ENCODE measurements at regions not wholly inside any gene's neighbourhood (a gene's known extent, or its start where the extent isn't known, plus 50 kb on each side); places are given as distances from the start of the nearest gene placed in this dataset.
"Not testable (repeated sequence)": the region's sequence is repeated elsewhere in the genome, so short reads cannot be mapped to it uniquely, and the experiment has no call there.

- H3K27me3 ChIP-seq = no peaks in the 10 kb centered on the region
- no peaks in the 10 kb centered on the region for H3K4me1 ChIP-seq
- DNase-seq = no peak
- TF ChIP-seq POLR2A (IDR thresholded peaks at IDR 0.05) = no peak
- no peak for TF ChIP-seq POLR2AphosphoS5 (IDR thresholded peaks at IDR 0.05)
- no peak for TF ChIP-seq CTCF (IDR thresholded peaks at IDR 0.05)
- TF ChIP-seq EP300 (IDR thresholded peaks at IDR 0.05) = no peak
- WGBS, 2 donors = 47 to 58% methylated on average over 1 of the region's 1 CpG
- no peaks in the 10 kb centered on the region for H3K9me3 ChIP-seq
- H3K4me3 ChIP-seq = no peak overlapping the region
- no peak overlapping the region for H3K27ac ChIP-seq
- H3K36me3 ChIP-seq = no peaks in the 10 kb centered on the region
- ATAC-seq (ENCODE audit: low FRiP score in 2 of 2) = no peak
Observed at GRCh38 chr18:25534401-25534800, 182.4 kb upstream of the ZNF521 start.

GRCh38 chr18:25533218-25533617 lies 181.3 kb upstream of the ZNF521 start:
- TF ChIP-seq POLR2A (IDR thresholded peaks at IDR 0.05) = no peak
- no peak for TF ChIP-seq POLR2AphosphoS5 (IDR thresholded peaks at IDR 0.05)
- no peak for TF ChIP-seq EP300 (IDR thresholded peaks at IDR 0.05)
- TF ChIP-seq CTCF (IDR thresholded peaks at IDR 0.05) = no peak
- DNase-seq = no peak
- Histone ChIP-seq H3K36me3 (no peaks in the 10 kb centered on the region), H3K4me3 (no peak overlapping the region), H3K27ac (no peak overlapping the region), H3K9me3 (no peaks in the 10 kb centered on the region), H3K27me3 (no peaks in the 10 kb centered on the region), H3K4me1 (no peaks in the 10 kb centered on the region)
- ATAC-seq (ENCODE audit: low FRiP score in 2 of 2) = no peak
- WGBS, 2 donors = 85% methylated on average over 4 of the region's 4 CpGs

GRCh38 chr18:25531207-25531606 lies 179.2 kb upstream of the ZNF521 start:
- TF ChIP-seq EP300 (IDR thresholded peaks at IDR 0.05) (no peak), POLR2AphosphoS5 (IDR thresholded peaks at IDR 0.05) (no peak), POLR2A (IDR thresholded peaks at IDR 0.05) (no peak), CTCF (IDR thresholded peaks at IDR 0.05) (no peak)
- ATAC-seq (ENCODE audit: low FRiP score in 2 of 2) (no peak), DNase-seq (no peak)
- Histone ChIP-seq H3K27me3 (no peaks in the 10 kb centered on the region), H3K27ac (no peak overlapping the region), H3K9me3 (no peaks in the 10 kb centered on the region), H3K4me1 (no peaks in the 10 kb centered on the region), H3K36me3 (no peaks in the 10 kb centered on the region), H3K4me3 (no peak overlapping the region)
- 76 to 80% methylated on average over 3 of the region's 3 CpGs for WGBS, 2 donors

- not testable (repeated sequence) for H3K4me3 ChIP-seq; H3K4me1 ChIP-seq; H3K27ac ChIP-seq; H3K36me3 ChIP-seq; ATAC-seq (ENCODE audit: low FRiP score in 2 of 2); H3K27me3 ChIP-seq; H3K9me3 ChIP-seq; DNase-seq
- WGBS, 2 donors = 64 to 65% methylated on average over 1 of the region's 1 CpG
Observed at GRCh38 chr18:25525789-25526188, 173.8 kb upstream of the ZNF521 start.

GRCh38 chr18:25518716-25519053 lies 166.7 kb upstream of the ZNF521 start:
- TF ChIP-seq EP300 (IDR thresholded peaks at IDR 0.05) = no peak
- no peak for TF ChIP-seq POLR2AphosphoS5 (IDR thresholded peaks at IDR 0.05)
- TF ChIP-seq POLR2A (IDR thresholded peaks at IDR 0.05) = no peak
- no peak for TF ChIP-seq CTCF (IDR thresholded peaks at IDR 0.05)
- no peaks in the 10 kb centered on the region for H3K9me3 ChIP-seq
- H3K36me3 ChIP-seq = no peaks in the 10 kb centered on the region
- ATAC-seq (ENCODE audit: low FRiP score in 2 of 2) (no peak), DNase-seq (no peak)
- H3K4me3 ChIP-seq = no peak overlapping the region
- no peaks in the 10 kb centered on the region for H3K4me1 ChIP-seq
- no peak overlapping the region for H3K27ac ChIP-seq
- no peaks in the 10 kb centered on the region for H3K27me3 ChIP-seq
- WGBS, 2 donors = 44 to 46% methylated on average over 3 of the region's 3 CpGs
